Choroid plexus epithelial cell (primary cell): ENCODE measurements at regions not wholly inside any gene's neighbourhood (a gene's known extent, or its start where the extent isn't known, plus 50 kb on each side); places are given as distances from the start of the nearest gene placed in this dataset.

ENCODE experiments used
- DNase-seq: peaks from one replicate; pipeline ENCODE4 v3.0.0-alpha.2; 2010; ENCODE audit warnings: low read depth
- H3K4me3 ChIP-seq: 2 replicates; pipeline ENCODE4 v1.5.1; 2011; ENCODE audit warnings: low read depth, mild to moderate bottlenecking, control low read depth, low read length, moderate library complexity
- CTCF ChIP-seq: conservative IDR thresholded peaks from 2 replicates; pipeline ENCODE4 v1.5.1; 2011; ENCODE audit warnings: low read depth, mild to moderate bottlenecking, control low read depth, inconsistent platforms, low read length, moderate library complexity

GRCh38 chr2:52884761-52885352 is 882.7 kb upstream of the CHAC2 start:
- no peak for TF ChIP-seq CTCF
- no peak for DNase-seq
- no peak overlapping the region for H3K4me3 ChIP-seq

- no peak overlapping the region for H3K4me3 ChIP-seq
- no peak for DNase-seq
- TF ChIP-seq CTCF, result no peak
Observed at GRCh38 chr2:52882974-52883373, 884.6 kb upstream of the CHAC2 start.

GRCh38 chr2:52881606-52882005 is 886.0 kb upstream of the CHAC2 start:
- DNase-seq, result peak; percentile 75
- no peak overlapping the region for H3K4me3 ChIP-seq
- no peak for TF ChIP-seq CTCF

DNA sequence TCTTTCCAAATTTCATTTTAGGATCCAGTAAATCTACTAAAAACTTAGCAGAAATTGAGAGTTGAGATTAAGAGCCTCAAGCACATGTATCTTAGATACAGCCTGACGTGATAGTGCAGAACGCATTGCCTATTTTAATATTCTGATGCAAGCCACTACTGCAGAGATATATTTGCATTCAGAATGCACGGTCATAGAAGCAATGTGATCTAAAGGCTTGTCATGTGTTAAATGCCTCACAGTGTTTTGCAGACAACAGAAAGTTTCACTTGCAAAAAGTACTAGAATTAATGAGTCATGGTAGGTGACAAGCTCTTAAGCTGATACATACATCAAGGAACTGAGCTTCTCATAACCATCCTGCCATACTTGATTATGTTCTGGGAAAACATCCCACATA is 886.7 kb upstream of the CHAC2 start:
- no peak for TF ChIP-seq CTCF
- no peak overlapping the region for H3K4me3 ChIP-seq
- DNase-seq, result peak; percentile 34

DNA sequence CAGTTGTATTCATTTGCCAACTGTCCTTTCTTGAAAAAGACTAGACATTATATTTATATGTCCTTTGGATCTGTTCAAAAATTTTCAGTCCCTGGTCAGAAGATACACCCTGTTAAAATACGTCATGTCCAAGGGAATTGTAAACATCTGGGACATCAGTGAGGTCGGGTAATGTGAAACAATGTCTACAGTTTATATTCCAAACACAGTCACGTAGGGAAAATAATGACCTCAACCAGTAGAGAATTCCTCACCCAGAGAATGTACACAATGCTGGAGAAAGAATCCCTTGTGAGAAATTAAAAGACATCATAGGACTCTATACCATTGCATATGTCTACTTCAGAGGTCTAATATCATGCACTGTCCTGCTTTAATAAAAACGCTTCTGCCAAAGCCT is 888.0 kb upstream of the CHAC2 start:
- no peak overlapping the region for H3K4me3 ChIP-seq
- no peak for TF ChIP-seq CTCF
- peak; percentile 56 for DNase-seq

- H3K4me3 ChIP-seq, result no peak overlapping the region
- no peak for TF ChIP-seq CTCF
- no peak for DNase-seq
Observed at GRCh38 chr2:52877703-52878102, 889.9 kb upstream of the CHAC2 start.

- no peak for DNase-seq
- no peak for TF ChIP-seq CTCF
Observed at GRCh38 chr2:52874466-52875106, 893.0 kb upstream of the CHAC2 start.

More at GRCh38 chr2:52874466-52875106, 893.0 kb upstream of the CHAC2 start:
- no peak overlapping the region for H3K4me3 ChIP-seq
